ENCODE measurements at regions not wholly inside any gene's neighbourhood (a gene's known extent, or its start where the extent isn't known, plus 50 kb on each side); places are given as distances from the start of the nearest gene placed in this dataset.
"Not testable (repeated sequence)": the region's sequence is repeated elsewhere in the genome, so short reads cannot be mapped to it uniquely, and the experiment has no call there.

GRCh38 chr5:102154791-102155605 lies 141.1 kb downstream of the SLCO4C1 start:
- not testable (repeated sequence) for DNase-seq (ENCODE audit: low read depth)

GRCh38 chr5:102154291-102154690 lies 141.8 kb downstream of the SLCO4C1 start:
- no peak for DNase-seq (ENCODE audit: low read depth)

GRCh38 chr5:102153003-102153759 lies 142.9 kb downstream of the SLCO4C1 start:
- peak; percentile 0 for DNase-seq (ENCODE audit: low read depth)

- no peak for DNase-seq (ENCODE audit: low read depth)
Measured at GRCh38 chr5:102139029-102139428, 157.1 kb downstream of the SLCO4C1 start.

GRCh38 chr5:102138243-102138653 lies 157.8 kb downstream of the SLCO4C1 start:
- no peak for DNase-seq (ENCODE audit: low read depth)

- DNase-seq (ENCODE audit: low read depth), result no peak
Measured at GRCh38 chr5:102130890-102131289, 165.2 kb downstream of the SLCO4C1 start.

GRCh38 chr5:102130386-102130785 lies 165.7 kb downstream of the SLCO4C1 start:
- DNase-seq (ENCODE audit: low read depth), result no peak

GRCh38 chr5:102119252-102119651 lies 176.8 kb downstream of the SLCO4C1 start:
- no peak for DNase-seq (ENCODE audit: low read depth)

- DNase-seq (ENCODE audit: low read depth), result no peak
Measured at GRCh38 chr5:102115736-102116135, 180.3 kb downstream of the SLCO4C1 start.

- no peak for DNase-seq (ENCODE audit: low read depth)
Measured at GRCh38 chr5:102114525-102115069, 181.5 kb downstream of the SLCO4C1 start.

- no peak for DNase-seq (ENCODE audit: low read depth)
Measured at GRCh38 chr5:102107865-102108264, 188.2 kb downstream of the SLCO4C1 start.

GRCh38 chr5:102106599-102106998 lies 189.5 kb downstream of the SLCO4C1 start:
- DNase-seq (ENCODE audit: low read depth), result no peak

- DNase-seq (ENCODE audit: low read depth), result no peak
Measured at GRCh38 chr5:102099766-102100331, 196.2 kb downstream of the SLCO4C1 start.

- DNase-seq (ENCODE audit: low read depth), result not testable (repeated sequence)
Measured at GRCh38 chr5:102099083-102099482, 197.0 kb downstream of the SLCO4C1 start.

- not testable (repeated sequence) for DNase-seq (ENCODE audit: low read depth)
Measured at GRCh38 chr5:102098606-102099005, 197.5 kb downstream of the SLCO4C1 start.

- DNase-seq (ENCODE audit: low read depth), result no peak
Measured at GRCh38 chr5:102090770-102091169, 205.3 kb downstream of the SLCO4C1 start.

- DNase-seq (ENCODE audit: low read depth), result no peak
Measured at GRCh38 chr5:102089883-102090282, 206.2 kb downstream of the SLCO4C1 start.

- DNase-seq (ENCODE audit: low read depth), result no peak
Measured at GRCh38 chr5:102087906-102088305, 208.2 kb downstream of the SLCO4C1 start.

GRCh38 chr5:102080288-102080687 lies 215.8 kb downstream of the SLCO4C1 start:
- DNase-seq (ENCODE audit: low read depth), result no peak

- DNase-seq (ENCODE audit: low read depth), result no peak
Measured at GRCh38 chr5:102077920-102078319, 218.2 kb downstream of the SLCO4C1 start.

GRCh38 chr5:102069974-102070373 lies 226.1 kb downstream of the SLCO4C1 start:
- no peak for DNase-seq (ENCODE audit: low read depth)

GRCh38 chr5:102068870-102069269 lies 227.2 kb downstream of the SLCO4C1 start:
- no peak for DNase-seq (ENCODE audit: low read depth)
